Thyroid gland (tissue), 4 donors: ENCODE measurements at regions not wholly inside any gene's neighbourhood (a gene's known extent, or its start where the extent isn't known, plus 50 kb on each side); places are given as distances from the start of the nearest gene placed in this dataset.

Source experiments
- DNase-seq, 2 donors: peaks; one replicate each; pipeline ENCODE4 v3.0.0-alpha.2; 2019
- H3K27ac ChIP-seq, 3 donors: fragments of 200-600 bp; sonication (generic); 1 replicate in 2 of 3; 2 replicates in 1 of 3; pipeline ENCODE4 v1.5.1; 2016 to 2019; ENCODE audit warnings: mild to moderate bottlenecking in 1 of 3, moderate library complexity in 1 of 3
- H3K27me3 ChIP-seq: fragments of 200-600 bp; sonication (generic); one replicate; pipeline ENCODE4 v1.5.1; 2019
- H3K36me3 ChIP-seq, 2 donors: fragments of 200-600 bp; sonication (generic); one replicate each; pipeline ENCODE4 v1.5.1; 2016 to 2019
- H3K4me1 ChIP-seq, 2 donors: fragments of 200-600 bp; sonication (generic); one replicate each; pipeline ENCODE4 v1.5.1; 2017 to 2019
- H3K4me3 ChIP-seq, 3 donors: fragments of 200-600 bp; sonication (generic); replicated peaks in 1 of 3; 1 replicate in 2 of 3; 2 replicates in 1 of 3; pipeline ENCODE4 v1.5.1; 2016; ENCODE audit warnings: mild to moderate bottlenecking in 1 of 3
- H3K9me3 ChIP-seq: fragments of 200-600 bp; sonication (generic); one replicate; pipeline ENCODE4 v1.5.1; 2017
- POLR2A ChIP-seq, 2 donors: fragments of 450-650 bp; IDR thresholded peaks; one replicate each; pipeline ENCODE4 v1.6.1; 2017; ENCODE audit warnings: antibody characterized with exemption in 2 of 2, mild to moderate bottlenecking in 2 of 2, moderate library complexity in 1 of 2
- WGBS, 2 donors: methylation state at CpG; one replicate each; pipeline ENCODE4 v1.1.5; 2017; 5-methylcytosine and 5-hydroxymethylcytosine counted together
- intact Hi-C: fragments of 100-400 bp; cut with DNase I; formaldehyde crosslinking; loops from one replicate; pipeline ENCODE4 v1.15.1; 2023
- TF ChIP-seq, protein P1 (sequence below), 6 experiments: fragments of 200-600 bp in 3 of 6; fragments of 450-650 bp in 3 of 6; sonication (generic) in 3 of 6; IDR thresholded peaks; one replicate each; pipeline ENCODE4 v1.5.1; 2016 to 2019; ENCODE audit warnings: antibody characterized with exemption in 6 of 6, mild to moderate bottlenecking in 2 of 6, inconsistent platforms in 1 of 6, moderate library complexity in 1 of 6

- DNase-seq, result no peak
- TF ChIP-seq, protein P1, sequence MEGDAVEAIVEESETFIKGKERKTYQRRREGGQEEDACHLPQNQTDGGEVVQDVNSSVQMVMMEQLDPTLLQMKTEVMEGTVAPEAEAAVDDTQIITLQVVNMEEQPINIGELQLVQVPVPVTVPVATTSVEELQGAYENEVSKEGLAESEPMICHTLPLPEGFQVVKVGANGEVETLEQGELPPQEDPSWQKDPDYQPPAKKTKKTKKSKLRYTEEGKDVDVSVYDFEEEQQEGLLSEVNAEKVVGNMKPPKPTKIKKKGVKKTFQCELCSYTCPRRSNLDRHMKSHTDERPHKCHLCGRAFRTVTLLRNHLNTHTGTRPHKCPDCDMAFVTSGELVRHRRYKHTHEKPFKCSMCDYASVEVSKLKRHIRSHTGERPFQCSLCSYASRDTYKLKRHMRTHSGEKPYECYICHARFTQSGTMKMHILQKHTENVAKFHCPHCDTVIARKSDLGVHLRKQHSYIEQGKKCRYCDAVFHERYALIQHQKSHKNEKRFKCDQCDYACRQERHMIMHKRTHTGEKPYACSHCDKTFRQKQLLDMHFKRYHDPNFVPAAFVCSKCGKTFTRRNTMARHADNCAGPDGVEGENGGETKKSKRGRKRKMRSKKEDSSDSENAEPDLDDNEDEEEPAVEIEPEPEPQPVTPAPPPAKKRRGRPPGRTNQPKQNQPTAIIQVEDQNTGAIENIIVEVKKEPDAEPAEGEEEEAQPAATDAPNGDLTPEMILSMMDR (IDR thresholded peaks at IDR 0.05), result no peak
- no peak for TF ChIP-seq POLR2A (IDR thresholded peaks at IDR 0.05)
- intact Hi-C loops, result no loop called here
- Histone ChIP-seq H3K27ac (no peak overlapping the region), H3K36me3 (no peaks in the 10 kb centered on the region), H3K27me3 (no peaks in the 10 kb centered on the region), H3K9me3 (no peaks in the 10 kb centered on the region), H3K4me1 (no peaks in the 10 kb centered on the region), H3K4me3 (no peak overlapping the region)
- WGBS, 2 donors, result 87 to 90% methylated on average over 3 to 5 of the region's 8 CpGs
These were observed 1234.0 kb downstream of the TBC1D22A start for GRCh38 chr22:47996446-47996857.

GRCh38 chr22:47995718-47996117 lies 1233.3 kb downstream of the TBC1D22A start:
- intact Hi-C loops, result no loop called here
- Histone ChIP-seq H3K27me3 (no peaks in the 10 kb centered on the region), H3K36me3 (no peaks in the 10 kb centered on the region), H3K27ac (no peak overlapping the region), H3K4me1 (no peaks in the 10 kb centered on the region), H3K4me3 (no peak overlapping the region), H3K9me3 (no peaks in the 10 kb centered on the region)
- WGBS, 2 donors, result 92 to 96% methylated on average over 6 of the region's 8 CpGs
- DNase-seq, result no peak
- TF ChIP-seq, protein P1 (IDR thresholded peaks at IDR 0.05), result no peak
- TF ChIP-seq POLR2A (IDR thresholded peaks at IDR 0.05), result no peak

DNA sequence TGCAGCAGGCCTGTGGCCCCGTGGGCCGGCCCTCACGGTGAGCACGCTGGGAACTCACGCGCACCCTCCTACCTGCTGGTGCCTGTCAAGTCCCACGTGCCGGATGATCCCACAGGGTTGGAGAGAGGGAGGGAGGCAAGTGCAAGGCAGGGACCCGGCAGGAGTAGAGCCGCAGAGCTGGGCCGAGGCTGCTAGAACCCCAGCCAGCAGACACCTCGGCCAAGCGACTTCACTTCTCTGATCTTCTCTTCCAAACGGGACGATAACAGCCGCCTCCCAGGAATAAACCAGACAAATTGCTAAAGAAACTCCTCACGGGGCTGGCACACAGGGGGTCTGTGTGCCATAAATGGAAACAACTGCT lies 1232.8 kb downstream of the TBC1D22A start:
- WGBS, 2 donors, result 88 to 89% methylated on average over 17 of the region's 17 CpGs
- H3K4me3 ChIP-seq, result no peak overlapping the region
- H3K9me3 ChIP-seq, result no peaks in the 10 kb centered on the region
- H3K36me3 ChIP-seq, result no peaks in the 10 kb centered on the region
- DNase-seq, result no peak
- intact Hi-C loops, result no loop called here
- H3K4me1 ChIP-seq, result no peaks in the 10 kb centered on the region
- H3K27ac ChIP-seq, result no peak overlapping the region
- H3K27me3 ChIP-seq, result no peaks in the 10 kb centered on the region
- TF ChIP-seq POLR2A (IDR thresholded peaks at IDR 0.05), result no peak
- TF ChIP-seq, protein P1 (IDR thresholded peaks at IDR 0.05), result no peak

GRCh38 chr22:47994601-47995263 lies 1232.3 kb downstream of the TBC1D22A start:
- H3K36me3 ChIP-seq, result no peaks in the 10 kb centered on the region
- H3K4me1 ChIP-seq, result no peaks in the 10 kb centered on the region
- 76 to 88% methylated on average over 11 of the region's 11 CpGs for WGBS, 2 donors
- TF ChIP-seq, protein P1 (IDR thresholded peaks at IDR 0.05), result no peak
- no peak for TF ChIP-seq POLR2A (IDR thresholded peaks at IDR 0.05)
- no peak overlapping the region for H3K4me3 ChIP-seq
- H3K9me3 ChIP-seq, result no peaks in the 10 kb centered on the region
- DNase-seq, result no peak
- H3K27ac ChIP-seq, result no peak overlapping the region
- intact Hi-C loops, result no loop called here
- H3K27me3 ChIP-seq, result no peaks in the 10 kb centered on the region

DNA sequence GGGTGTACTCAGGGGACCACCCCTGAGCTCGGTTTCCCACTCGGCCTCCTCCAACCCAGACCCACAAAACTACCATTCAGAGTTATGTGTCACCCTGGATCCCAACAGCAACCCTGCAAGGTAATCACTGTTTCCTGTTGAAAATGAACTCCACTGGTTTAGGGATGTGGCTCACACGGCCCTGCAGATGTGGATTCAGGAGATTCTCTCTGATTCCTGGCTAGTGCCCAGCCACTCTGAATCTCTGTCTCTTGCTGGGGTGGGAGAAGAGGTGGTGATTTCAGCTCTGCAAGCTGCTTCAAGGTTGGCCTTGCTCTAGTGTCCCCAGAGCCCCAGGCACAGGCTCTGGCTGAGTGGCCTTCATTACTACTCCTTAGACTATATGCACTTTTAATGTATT lies 1231.6 kb downstream of the TBC1D22A start:
- Histone ChIP-seq H3K27ac (no peak overlapping the region), H3K4me3 (no peak overlapping the region), H3K27me3 (no peaks in the 10 kb centered on the region), H3K4me1 (no peaks in the 10 kb centered on the region), H3K36me3 (no peaks in the 10 kb centered on the region), H3K9me3 (no peaks in the 10 kb centered on the region)
- no peak for TF ChIP-seq POLR2A (IDR thresholded peaks at IDR 0.05)
- TF ChIP-seq, protein P1 (IDR thresholded peaks at IDR 0.05), result no peak
- 70 to 87% methylated on average over 3 of the region's 3 CpGs for WGBS, 2 donors
- no peak for DNase-seq
- intact Hi-C loops, result no loop called here
